PFSK-1 (cell line): ENCODE measurements at regions not wholly inside any gene's neighbourhood (a gene's known extent, or its start where the extent isn't known, plus 50 kb on each side); places are given as distances from the start of the nearest gene placed in this dataset.

Experiments
- POLR2AphosphoS5 ChIP-seq: IDR thresholded peaks from 2 replicates; pipeline ENCODE4 v1.6.1; 2012; ENCODE audit warnings: low read depth, mild to moderate bottlenecking, control low read depth, low read length, moderate library complexity
- REST ChIP-seq, 2 experiments: IDR thresholded peaks; 2 replicates each; pipeline versions ENCODE4 v1.6.1 to v1.8.0; 2011 to 2012; ENCODE audit warnings: low read depth in 2 of 2, low read length in 2 of 2, control low read depth in 1 of 2, inconsistent platforms in 1 of 2, mild to moderate bottlenecking in 1 of 2, moderate library complexity in 1 of 2; ENCODE audit not compliant: insufficient read depth in 1 of 2

GRCh38 chr2:29987146-29987545 is 65.8 kb upstream of the ALK start:
- TF ChIP-seq POLR2AphosphoS5 (no peak), REST (IDR thresholded peaks at IDR 0.05; ENCODE audit: insufficient read depth in 1 of 2, low read depth in 2 of 2, low read length in 2 of 2) (no peak)
